Activated B cell treated with CpG ODN at 0.5 μM for 24 hours (primary cell): ENCODE measurements at regions not wholly inside any gene's neighbourhood (a gene's known extent, or its start where the extent isn't known, plus 50 kb on each side); places are given as distances from the start of the nearest gene placed in this dataset.

Experiments used
- ATAC-seq: fragments of 200-7000 bp; cut with Tn5 transposase; one replicate; pipeline ENCODE4 v1.10.0; 2021; ENCODE audit warnings: low read depth, mild to moderate bottlenecking, moderate library complexity
- CTCF ChIA-PET: fragments of 350-600 bp; sonication (Branson Sonifier 250); formaldehyde crosslinking; loops from one replicate; lab custom pipeline; 2021; ENCODE audit warnings: antibody characterized with exemption; lab: Charles Lee
- POLR2A ChIA-PET: fragments of 350-600 bp; sonication (Branson Sonifier 250); formaldehyde crosslinking; loops from one replicate; lab custom pipeline; 2021; ENCODE audit warnings: antibody characterized with exemption; lab: Charles Lee
- DNase-seq: peaks from one replicate; pipeline ENCODE4 v3.0.0; 2022
- H3K27ac Mint-ChIP-seq: one replicate; pipeline ENCODE4 v1.8.0; 2020; ENCODE audit warnings: mixed read lengths
- H3K27me3 Mint-ChIP-seq: one replicate; pipeline ENCODE4 v1.8.0; 2021; ENCODE audit warnings: mixed read lengths
- H3K36me3 Mint-ChIP-seq: one replicate; pipeline ENCODE4 v1.8.0; 2021; ENCODE audit warnings: low read depth, mixed read lengths
- H3K4me1 Mint-ChIP-seq: one replicate; pipeline ENCODE4 v1.8.0; 2021; ENCODE audit warnings: mixed read lengths
- H3K4me3 Mint-ChIP-seq: one replicate; pipeline ENCODE4 v1.8.0; 2020; ENCODE audit warnings: mild to moderate bottlenecking, mixed read lengths
- H3K9me3 Mint-ChIP-seq: one replicate; pipeline ENCODE4 v1.8.0; 2020; ENCODE audit warnings: mixed read lengths
- CTCF ChIP-seq: fragments of 200-600 bp; IDR thresholded peaks from one replicate; pipeline ENCODE4 v1.8.0; 2022; ENCODE audit warnings: antibody characterized with exemption, mild to moderate bottlenecking
- intact Hi-C: fragments of 100-400 bp; cut with micrococcal nuclease; formaldehyde crosslinking; loops from one replicate; pipeline ENCODE4 v1.15.1; 2024

GRCh38 chr5:173782671-173783101 lies 105.5 kb upstream of the CPEB4 start:
- H3K9me3 Mint-ChIP-seq: no peaks in the 10 kb centered on the region
- no peaks in the 10 kb centered on the region for H3K27me3 Mint-ChIP-seq
- CTCF ChIA-PET: no interaction called here
- no peak overlapping the region for H3K27ac Mint-ChIP-seq
- H3K36me3 Mint-ChIP-seq: no peaks in the 10 kb centered on the region
- peaks cover 63% of the 10 kb centered on the region for H3K4me1 Mint-ChIP-seq
- POLR2A ChIA-PET: no interaction called here
- intact Hi-C loops: loop anchor here (1.0 to 5.0 kb wide), 2 partner anchors 100 to 106 kb away; partner anchors contain the start of gene CPEB4
- no peak for TF ChIP-seq CTCF
- DNase-seq: no peak
- ATAC-seq: no peak
- H3K4me3 Mint-ChIP-seq: no peak overlapping the region

- TF ChIP-seq CTCF: no peak
- H3K27me3 Mint-ChIP-seq: no peaks in the 10 kb centered on the region
- no peaks in the 10 kb centered on the region for H3K9me3 Mint-ChIP-seq
- intact Hi-C loops: loop anchor here (5.0 kb wide), 1 partner anchor 101 kb away; no protein-coding TSS in a partner anchor
- no peak overlapping the region for H3K27ac Mint-ChIP-seq
- DNase-seq: no peak
- ChIA-PET POLR2A (no interaction called here), CTCF (interaction anchor here (0.8 kb wide), 1 partner anchor 38 kb away, joined by 3 read pairs; no protein-coding TSS in a partner anchor)
- H3K4me1 Mint-ChIP-seq: peaks cover 58% of the 10 kb centered on the region
- ATAC-seq: no peak
- no peak overlapping the region for H3K4me3 Mint-ChIP-seq
- no peaks in the 10 kb centered on the region for H3K36me3 Mint-ChIP-seq
Measured at GRCh38 chr5:173783371-173783770, 104.8 kb upstream of the CPEB4 start.

GRCh38 chr5:173785400-173785799 lies 102.7 kb upstream of the CPEB4 start:
- peaks cover 57% of the 10 kb centered on the region for H3K4me1 Mint-ChIP-seq
- intact Hi-C loops: loop anchor here (5.0 kb wide), 1 partner anchor 93 kb away; no protein-coding TSS in a partner anchor
- no peak overlapping the region for H3K27ac Mint-ChIP-seq
- H3K4me3 Mint-ChIP-seq: no peak overlapping the region
- POLR2A ChIA-PET: interaction anchor here (1.4 to 3.2 kb wide), 2 partner anchors 99 to 133 kb away, joined by 6 to 17 read pairs; no protein-coding TSS in a partner anchor
- no peaks in the 10 kb centered on the region for H3K27me3 Mint-ChIP-seq
- no peaks in the 10 kb centered on the region for H3K9me3 Mint-ChIP-seq
- no peak for TF ChIP-seq CTCF
- DNase-seq (no peak), ATAC-seq (no peak)
- CTCF ChIA-PET: interaction anchor here (1.2 to 3.0 kb wide), 5 partner anchors 78 to 188 kb away, joined by 3 to 26 read pairs (median 12); no protein-coding TSS in a partner anchor
- no peaks in the 10 kb centered on the region for H3K36me3 Mint-ChIP-seq

GRCh38 chr5:173785866-173786265 lies 102.3 kb upstream of the CPEB4 start:
- no peaks in the 10 kb centered on the region for H3K27me3 Mint-ChIP-seq
- CTCF ChIA-PET: interaction anchor here (0.6 to 3.0 kb wide), 13 partner anchors 8 to 188 kb away, joined by 3 to 26 read pairs (median 5); partner anchors contain the start of gene CPEB4
- DNase-seq: no peak
- no peak for ATAC-seq
- intact Hi-C loops: loop anchor here (1.0 to 5.0 kb wide), 9 partner anchors 35 to 187 kb away; partner anchors contain the start of genes BOD1 and CPEB4
- POLR2A ChIA-PET: interaction anchor here (0.7 to 3.2 kb wide), 9 partner anchors 35 to 170 kb away, joined by 3 to 17 read pairs (median 4); partner anchors contain the start of gene CPEB4
- H3K4me1 Mint-ChIP-seq: peaks cover 57% of the 10 kb centered on the region
- H3K36me3 Mint-ChIP-seq: no peaks in the 10 kb centered on the region
- no peaks in the 10 kb centered on the region for H3K9me3 Mint-ChIP-seq
- no peak overlapping the region for H3K4me3 Mint-ChIP-seq
- TF ChIP-seq CTCF: no peak
- H3K27ac Mint-ChIP-seq: no peak overlapping the region
